22Rv1 (cell line): ENCODE measurements at regions not wholly inside any gene's neighbourhood (a gene's known extent, or its start where the extent isn't known, plus 50 kb on each side); places are given as distances from the start of the nearest gene placed in this dataset.

ENCODE experiments used
- H3K27ac ChIP-seq: fragments of 450-650 bp; 2 replicates; pipeline ENCODE4 v1.5.1; 2017
- ZFX ChIP-seq: fragments of 450-650 bp; IDR thresholded peaks from 2 replicates; pipeline ENCODE4 v1.6.1; 2017; ENCODE audit warnings: antibody characterized with exemption, borderline replicate concordance
- TF ChIP-seq, protein P1 (sequence below): fragments of 450-650 bp; IDR thresholded peaks from 2 replicates; pipeline ENCODE4 v1.5.1; 2017; ENCODE audit warnings: mild to moderate bottlenecking

- TF ChIP-seq, protein P1, sequence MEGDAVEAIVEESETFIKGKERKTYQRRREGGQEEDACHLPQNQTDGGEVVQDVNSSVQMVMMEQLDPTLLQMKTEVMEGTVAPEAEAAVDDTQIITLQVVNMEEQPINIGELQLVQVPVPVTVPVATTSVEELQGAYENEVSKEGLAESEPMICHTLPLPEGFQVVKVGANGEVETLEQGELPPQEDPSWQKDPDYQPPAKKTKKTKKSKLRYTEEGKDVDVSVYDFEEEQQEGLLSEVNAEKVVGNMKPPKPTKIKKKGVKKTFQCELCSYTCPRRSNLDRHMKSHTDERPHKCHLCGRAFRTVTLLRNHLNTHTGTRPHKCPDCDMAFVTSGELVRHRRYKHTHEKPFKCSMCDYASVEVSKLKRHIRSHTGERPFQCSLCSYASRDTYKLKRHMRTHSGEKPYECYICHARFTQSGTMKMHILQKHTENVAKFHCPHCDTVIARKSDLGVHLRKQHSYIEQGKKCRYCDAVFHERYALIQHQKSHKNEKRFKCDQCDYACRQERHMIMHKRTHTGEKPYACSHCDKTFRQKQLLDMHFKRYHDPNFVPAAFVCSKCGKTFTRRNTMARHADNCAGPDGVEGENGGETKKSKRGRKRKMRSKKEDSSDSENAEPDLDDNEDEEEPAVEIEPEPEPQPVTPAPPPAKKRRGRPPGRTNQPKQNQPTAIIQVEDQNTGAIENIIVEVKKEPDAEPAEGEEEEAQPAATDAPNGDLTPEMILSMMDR = no peak
- TF ChIP-seq ZFX = no peak
Measured at GRCh38 chrX:40928076-40928475, 157.2 kb upstream of the USP9X start.

GRCh38 chrX:40931921-40932320 is 153.3 kb upstream of the USP9X start:
- no peak overlapping the region for H3K27ac ChIP-seq
- TF ChIP-seq, protein P1 = no peak
- no peak for TF ChIP-seq ZFX

More at GRCh38 chrX:40928076-40928475, 157.2 kb upstream of the USP9X start:
- H3K27ac ChIP-seq = no peak overlapping the region

GRCh38 chrX:40933132-40933705 is 152.0 kb upstream of the USP9X start:
- H3K27ac ChIP-seq = no peak overlapping the region
- TF ChIP-seq, protein P1 = no peak
- no peak for TF ChIP-seq ZFX

DNA sequence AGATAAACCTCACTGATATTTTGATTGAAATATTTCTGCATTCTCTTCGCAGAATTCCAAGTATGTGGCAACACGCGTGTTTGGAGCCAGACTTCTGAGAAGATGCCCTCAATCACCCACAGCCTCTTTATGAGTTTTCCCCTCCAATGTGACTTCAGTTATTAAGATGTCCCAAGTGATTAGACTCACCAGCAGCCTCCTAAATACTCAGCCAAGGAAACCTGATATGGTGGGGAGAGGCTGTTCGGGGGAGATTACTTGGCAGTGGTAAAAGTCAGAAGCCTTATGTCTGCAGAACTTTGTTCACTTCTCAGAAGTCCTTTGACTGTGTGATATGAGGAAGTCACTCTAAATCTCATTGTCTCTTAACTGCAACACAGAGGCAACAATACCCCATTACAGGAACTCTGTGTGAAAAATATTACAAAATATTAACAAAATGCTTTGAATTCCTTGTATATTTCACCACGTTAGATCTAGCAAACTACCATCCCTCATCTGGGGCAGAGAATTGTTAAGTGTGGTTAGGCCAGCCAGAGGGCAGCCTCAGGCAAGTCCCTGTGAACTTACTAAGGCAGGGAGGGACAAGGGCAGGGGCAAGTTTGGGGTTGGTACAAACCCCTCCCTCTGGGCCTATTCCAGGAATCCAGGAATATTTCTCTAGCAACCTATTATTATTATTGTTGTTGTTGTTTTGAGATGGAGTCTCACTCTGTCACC is 151.4 kb upstream of the USP9X start:
- TF ChIP-seq ZFX = no peak
- TF ChIP-seq, protein P1 = no peak
- H3K27ac ChIP-seq = no peak overlapping the region

GRCh38 chrX:40936827-40937226 is 148.4 kb upstream of the USP9X start:
- TF ChIP-seq, protein P1 = no peak
- TF ChIP-seq ZFX = no peak

DNA sequence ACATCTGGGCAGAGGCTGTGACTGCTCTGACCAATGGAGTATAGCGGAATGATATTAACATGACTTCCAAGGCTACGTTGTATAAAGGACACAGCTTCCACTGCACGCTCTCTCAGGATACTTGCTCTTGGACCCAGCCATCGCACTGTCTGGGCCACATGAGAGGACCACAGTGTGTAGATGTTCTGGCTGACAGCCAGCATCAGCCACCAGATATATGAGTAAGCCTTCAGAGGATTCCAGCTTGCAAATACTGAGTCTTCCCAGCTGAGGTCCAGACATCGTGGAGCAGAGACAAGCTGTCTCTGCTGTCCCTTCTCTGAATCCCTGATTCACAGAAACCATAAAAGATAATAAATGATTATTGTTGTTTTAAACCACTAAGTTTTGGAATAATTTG is 146.8 kb upstream of the USP9X start:
- TF ChIP-seq, protein P1 = no peak
- TF ChIP-seq ZFX = no peak
- no peak overlapping the region for H3K27ac ChIP-seq

More at GRCh38 chrX:40936827-40937226, 148.4 kb upstream of the USP9X start:
- H3K27ac ChIP-seq = no peak overlapping the region

GRCh38 chrX:40943093-40943641 is 142.1 kb upstream of the USP9X start:
- H3K27ac ChIP-seq = no peak overlapping the region
- no peak for TF ChIP-seq ZFX
- TF ChIP-seq, protein P1 = no peak
